GM19455 (cell line): ENCODE measurements at regions not wholly inside any gene's neighbourhood (a gene's known extent, or its start where the extent isn't known, plus 50 kb on each side); places are given as distances from the start of the nearest gene placed in this dataset.
A peak's percentile ranks its signal among the peaks of the same experiment; 100 is the strongest.

Experiments
- ATAC-seq: cut with Tn5 transposase; IDR thresholded peaks from one replicate; pipeline ENCODE4 v1.9.1; 2021; ENCODE audit not compliant: unreplicated experiment

DNA sequence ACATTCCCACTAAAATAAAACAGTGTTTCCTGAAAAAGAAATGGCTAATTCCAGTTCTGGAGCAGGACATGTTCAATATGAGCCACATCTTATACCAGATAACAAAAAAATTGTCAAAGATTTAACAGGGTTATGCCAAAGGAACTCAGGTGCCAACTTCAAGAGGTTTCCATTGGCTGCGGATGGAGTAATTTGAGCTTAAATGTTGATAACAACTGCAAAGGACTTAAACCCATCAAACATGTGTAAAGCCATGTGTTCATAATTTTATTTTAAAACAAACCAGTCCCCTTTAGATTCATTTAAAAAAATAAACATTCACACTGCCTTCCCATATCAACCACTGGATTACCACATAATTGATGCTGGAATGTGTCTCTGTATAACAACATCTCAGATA is 156.4 kb upstream of the PCDH18 start:
- ATAC-seq: no peak

DNA sequence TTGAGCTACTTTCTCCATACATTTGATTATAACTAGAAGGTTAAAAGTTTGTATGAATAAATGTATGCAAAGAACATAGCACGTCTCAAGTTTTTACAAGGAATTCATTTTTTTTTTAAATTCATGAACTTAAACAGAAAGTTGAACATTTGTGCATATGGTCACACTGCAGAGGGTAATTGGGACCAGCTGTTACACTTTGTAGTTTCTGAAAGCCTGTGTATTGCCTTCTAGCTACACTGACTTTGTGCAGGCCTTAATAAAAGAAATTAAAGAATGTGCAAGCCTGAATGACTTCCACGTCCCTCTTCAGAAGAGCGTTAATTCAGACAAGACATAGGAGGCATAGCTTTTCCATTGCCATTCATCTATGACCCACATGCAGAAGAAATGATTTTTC is 153.1 kb upstream of the PCDH18 start:
- no peak for ATAC-seq

DNA sequence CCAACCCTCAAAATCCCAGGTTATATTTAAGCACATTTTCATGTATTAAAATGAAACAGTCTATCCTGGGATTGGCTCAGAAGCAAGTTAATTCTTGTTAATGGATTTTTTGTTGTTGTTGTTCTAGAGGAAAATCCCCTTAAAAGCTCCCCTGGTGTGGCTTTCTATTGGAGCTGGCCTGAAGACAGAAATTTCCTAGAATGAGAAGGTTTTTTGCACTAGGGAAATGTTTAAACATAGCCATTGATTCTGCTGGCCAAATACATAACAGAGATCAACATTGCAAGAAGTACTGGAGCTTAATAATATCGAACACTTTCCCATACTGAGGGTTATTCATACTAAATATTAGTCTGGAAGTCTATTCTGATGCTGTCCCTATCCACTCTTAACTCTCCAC is 148.8 kb upstream of the PCDH18 start:
- ATAC-seq: no peak

DNA sequence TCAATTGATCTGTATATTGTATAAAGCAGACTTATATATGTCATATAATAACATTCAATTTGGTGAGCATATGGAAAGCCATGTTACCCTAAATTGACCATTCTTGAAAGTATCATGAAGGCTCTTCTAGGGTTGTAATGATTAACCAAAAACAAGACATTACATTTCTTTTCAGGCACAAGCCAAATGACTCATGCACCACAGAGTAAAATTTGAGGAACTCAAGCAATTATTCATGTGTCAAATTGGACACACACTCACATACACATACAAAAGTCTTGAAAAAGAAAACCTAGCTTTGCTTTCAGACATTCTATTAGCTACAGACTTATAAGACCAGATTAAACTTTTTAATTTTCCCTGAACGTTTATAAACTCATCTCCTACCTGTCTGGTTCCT is 146.5 kb upstream of the PCDH18 start:
- no peak for ATAC-seq

DNA sequence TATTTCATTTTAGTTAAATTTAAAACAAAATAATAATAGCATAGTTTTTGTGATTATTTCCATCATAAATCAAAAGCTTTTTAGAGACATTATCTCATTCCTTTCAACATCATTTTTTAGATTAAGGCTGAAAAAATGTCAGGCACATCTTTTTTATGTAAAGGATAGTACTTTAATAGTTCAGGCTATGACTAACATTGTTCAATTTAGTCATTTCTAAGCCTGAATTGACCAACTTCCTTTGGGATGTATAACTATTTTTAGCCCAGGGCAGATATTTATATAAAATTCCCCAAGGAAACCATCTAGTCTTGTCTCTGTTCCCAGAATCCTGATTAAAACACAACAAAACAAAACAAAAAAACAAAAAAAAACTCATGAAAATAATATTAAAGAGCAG is 145.6 kb upstream of the PCDH18 start:
- ATAC-seq: no peak

DNA sequence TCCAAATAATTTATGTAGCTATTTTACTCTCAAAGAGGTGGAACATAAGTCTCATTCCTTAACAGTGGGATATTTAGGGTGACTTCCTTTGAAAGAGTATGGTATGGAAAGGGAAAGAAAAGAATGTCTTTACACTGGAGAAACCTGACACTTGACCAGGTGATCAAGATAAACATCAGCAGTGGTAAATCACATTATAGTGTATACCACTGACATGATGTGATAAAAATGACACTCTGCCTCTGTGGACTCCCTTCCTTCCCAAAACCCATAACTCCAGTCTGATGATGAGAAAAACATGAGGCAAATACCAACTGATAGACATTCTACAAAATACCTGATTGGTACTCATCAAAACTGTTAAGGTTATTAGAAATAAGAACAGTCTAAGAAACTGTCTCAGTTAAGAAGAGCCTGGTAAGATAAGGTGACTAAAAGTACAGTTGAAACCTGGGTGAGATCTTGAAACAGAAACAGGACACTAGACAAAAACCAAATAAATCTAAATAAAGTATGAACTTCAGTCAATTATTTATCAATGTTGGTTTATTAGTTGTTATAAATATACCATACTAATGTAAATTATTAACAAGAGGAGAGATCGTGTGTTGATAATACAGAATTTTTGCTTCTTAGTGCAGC is 144.2 kb upstream of the PCDH18 start:
- no peak for ATAC-seq

DNA sequence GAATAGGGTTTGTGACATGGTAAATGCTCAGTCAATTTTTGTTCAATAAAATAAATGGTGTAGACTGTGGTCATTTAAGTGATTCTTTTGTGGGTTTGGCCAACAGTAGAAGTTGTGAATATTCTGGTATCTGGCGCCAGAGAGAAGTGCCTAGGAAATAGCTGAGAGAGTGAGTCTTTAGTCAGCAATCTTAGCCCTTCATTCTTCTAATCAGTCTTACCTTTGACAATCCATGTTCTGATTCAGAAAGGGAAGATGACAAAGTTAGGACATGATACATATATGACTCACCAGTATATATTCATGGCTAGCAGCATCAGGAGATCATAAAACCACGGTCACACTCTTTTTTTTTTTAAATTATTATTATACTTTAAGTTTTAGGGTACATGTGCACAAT is 141.8 kb upstream of the PCDH18 start:
- ATAC-seq: no peak

DNA sequence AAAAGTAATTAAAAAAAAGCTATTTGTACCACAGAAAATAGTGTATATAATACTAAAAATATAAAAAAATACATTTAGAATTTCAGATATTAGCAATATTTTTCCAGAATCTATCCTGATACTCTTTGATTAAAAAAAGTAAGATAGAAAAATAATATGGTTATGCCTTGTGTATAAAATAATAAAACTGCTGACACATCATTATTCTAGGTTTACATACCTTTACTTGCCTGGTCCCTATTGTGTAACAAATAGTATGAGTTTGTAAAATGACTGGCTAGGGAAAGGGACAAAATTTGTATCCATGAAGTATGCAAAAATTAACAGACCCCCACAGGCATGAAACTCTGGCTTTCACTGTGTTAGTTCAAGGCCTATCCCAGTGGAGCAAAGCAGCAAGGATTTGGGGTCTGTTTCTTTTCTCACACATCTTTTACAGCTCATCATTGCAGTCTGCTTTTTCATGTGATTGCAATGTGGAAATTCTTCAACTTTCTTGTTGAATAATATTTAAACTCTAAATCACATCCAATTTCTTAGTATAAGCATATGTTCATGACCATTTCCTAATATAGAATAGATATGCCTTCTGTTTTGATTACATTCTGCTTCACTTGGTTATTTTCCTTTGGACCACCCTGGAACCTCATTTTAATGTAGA is 136.7 kb upstream of the PCDH18 start:
- no peak for ATAC-seq

DNA sequence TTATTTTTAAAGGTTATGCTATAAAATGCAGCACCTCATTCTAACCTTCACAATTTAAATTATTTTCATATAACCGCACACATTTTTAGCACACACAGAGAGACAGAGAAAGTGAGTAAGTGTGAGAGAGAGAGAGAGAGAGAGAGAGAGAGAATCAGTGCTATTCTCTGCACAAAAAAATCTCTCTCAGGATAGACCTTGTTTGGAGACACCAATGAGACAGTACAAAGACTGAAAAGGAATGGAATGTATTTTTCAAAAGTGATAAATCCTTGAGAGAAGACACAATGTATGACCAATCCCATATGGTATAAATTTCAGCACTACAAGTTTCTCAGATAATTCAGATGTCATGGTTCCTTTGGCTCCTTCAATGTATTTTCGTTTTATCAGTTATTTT is 132.1 kb upstream of the PCDH18 start:
- ATAC-seq: no peak

DNA sequence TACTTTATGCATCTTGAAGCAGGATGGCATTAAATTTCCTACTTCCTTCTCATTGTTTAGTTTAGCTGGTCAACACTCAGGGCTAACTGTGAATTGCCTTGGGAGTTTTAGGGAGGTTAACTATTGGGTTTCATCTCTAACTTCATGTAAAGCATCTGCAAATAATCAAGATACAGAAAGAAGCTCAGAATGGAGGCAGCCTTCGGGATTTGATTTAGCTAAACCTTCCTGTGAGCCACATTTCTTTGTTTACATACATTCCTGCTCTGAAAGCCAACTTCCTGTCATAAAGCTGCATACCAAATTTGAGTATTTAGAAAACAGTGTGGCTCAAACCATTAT is 131.7 kb upstream of the PCDH18 start:
- no peak for ATAC-seq

DNA sequence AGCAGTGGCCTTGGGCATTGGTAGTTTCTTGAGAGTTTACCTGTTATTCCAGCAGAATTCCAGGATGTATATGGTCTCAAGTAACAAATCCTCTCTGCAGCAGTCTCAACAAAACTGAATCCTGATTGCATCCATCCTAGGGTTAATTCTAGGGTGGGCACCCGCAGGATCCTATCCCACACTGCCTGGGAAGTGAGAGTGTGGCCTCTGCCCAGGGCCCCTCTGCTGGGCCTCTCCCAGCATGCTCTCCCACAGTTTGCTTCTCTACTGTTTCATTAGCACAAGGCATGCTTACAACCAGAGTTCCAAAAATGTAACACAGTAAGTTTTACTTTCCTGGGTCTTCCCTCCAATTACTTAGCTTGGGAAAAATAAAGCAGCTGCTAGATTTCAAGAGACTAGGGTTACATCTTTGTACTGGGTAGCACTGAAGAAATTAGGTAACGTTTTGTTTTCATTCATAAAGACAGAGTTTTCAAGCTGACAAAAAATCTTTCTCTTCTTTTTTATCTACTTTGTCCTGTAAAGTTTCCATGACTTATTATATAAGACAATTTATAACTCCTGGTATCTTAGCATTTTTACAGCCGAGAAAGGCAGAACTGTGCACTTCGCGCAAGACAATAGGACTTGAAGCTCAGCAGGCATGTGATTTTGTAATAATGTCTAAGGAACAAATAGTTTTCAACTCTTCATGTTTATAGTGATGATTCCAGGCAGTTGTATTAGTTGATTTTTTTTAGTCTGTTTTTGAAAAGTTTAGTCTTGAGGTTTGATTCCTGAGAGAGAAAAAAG is 131.2 kb upstream of the PCDH18 start:
- no peak for ATAC-seq

DNA sequence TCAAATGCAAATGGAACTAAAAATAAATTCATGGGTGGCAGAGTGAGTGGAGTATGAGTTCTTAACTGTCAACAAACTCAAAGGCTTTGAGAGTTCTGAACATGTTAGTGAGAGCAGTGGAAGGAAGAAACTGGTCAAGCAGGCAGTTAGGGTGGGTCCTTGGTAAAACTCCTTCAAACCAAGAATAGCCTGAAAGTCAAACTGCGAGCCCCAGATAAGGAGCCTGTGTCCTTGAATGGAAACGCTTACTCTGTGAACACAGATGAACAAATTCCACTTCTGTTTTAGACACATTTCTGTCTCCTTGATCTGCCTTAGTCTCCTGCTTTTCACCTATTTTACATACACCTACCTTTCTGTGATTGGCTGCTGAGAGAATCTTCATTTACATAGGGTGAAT is 129.4 kb upstream of the PCDH18 start:
- ATAC-seq: no peak

DNA sequence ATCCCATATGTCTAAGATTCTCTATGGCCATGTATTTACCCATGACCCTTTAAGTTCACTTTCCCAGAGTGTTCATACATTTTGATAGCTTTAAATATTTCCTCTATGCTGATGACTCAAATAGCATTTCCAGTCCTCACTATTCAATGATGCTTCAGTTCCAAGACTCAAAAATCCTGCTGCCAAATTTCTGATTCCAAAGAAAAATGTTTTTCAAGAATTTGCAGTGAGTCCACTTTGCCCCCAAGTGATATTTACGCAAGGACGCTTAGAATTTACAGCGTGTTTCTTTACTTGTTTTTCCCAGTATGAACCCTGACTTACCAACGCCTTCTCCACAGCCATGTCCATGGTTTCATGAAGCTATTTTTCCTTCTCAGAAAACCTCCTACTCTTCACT is 127.9 kb upstream of the PCDH18 start:
- no peak for ATAC-seq

DNA sequence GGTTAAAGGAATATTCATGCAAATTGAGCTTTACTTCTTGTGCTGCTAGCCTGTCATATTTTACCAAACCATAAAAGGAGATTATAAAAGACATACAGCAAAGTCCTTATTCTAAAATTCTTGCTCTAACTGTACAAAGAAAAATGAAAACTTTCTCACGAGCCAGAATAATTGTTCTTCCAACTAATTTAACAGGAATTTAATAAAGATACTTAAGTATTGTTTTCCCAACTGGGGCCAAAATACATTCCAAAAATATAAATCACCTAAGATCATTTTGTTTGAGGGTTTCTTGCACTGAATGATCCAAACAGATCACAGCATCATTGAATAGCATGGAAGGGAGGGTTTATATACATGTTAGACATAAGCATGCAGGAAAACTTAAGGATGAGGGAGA is 127.1 kb upstream of the PCDH18 start:
- no peak for ATAC-seq

DNA sequence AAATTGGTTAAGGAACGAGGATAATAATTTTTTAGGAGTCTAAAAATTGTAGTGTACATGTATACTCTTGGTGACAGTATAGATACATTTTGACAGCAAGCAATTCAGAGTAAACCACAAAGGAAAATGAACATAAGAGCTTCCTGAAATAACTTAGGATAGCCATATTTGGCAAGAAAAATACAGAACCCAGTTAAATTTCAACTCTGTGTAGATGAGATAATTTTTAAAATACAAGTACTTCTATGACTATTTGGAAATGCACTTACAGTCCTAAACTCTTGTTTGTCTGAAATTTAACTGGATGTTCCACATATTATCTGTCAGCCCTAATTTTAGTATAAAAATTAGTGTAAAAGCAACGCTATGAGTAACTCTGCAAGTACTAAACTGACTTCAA is 124.4 kb upstream of the PCDH18 start:
- ATAC-seq: no peak

DNA sequence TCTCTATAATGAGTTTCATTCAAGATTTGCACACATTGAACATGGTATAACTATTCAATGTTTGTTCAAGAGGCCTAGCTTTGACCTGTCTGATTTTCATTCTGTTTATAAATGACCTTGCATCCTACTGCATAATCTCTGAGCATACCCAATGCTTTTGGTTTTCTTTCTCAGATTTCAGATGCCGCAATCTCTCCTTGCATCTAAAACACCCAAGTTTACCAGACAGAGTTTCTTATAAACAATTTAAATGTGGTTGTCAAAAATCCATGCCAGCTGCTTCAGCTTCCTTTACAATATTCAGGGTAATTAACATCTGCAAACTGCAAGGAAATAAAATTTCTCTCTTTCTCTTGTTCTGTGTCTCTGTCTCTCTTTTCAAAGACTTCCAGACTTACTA is 123.0 kb upstream of the PCDH18 start:
- ATAC-seq: no peak

DNA sequence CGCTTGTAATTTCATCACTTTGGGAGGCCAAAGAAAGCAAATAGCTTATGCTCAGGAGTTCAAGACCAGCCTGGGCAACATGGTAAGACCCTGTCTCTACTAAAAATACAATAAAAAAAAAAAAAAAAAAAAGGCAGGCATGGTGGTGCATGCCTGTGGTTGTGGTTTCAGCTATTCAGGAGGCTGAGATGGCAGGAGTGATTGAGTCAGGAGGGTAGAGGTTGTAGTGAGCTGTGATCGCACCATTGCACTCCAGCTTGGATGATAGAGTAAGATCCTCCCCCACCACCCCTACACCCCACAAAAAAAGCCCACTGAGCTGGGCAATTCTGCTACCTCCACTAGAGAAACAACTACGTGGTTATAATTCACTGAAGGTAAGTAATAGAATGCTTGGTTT is 118.8 kb upstream of the PCDH18 start:
- no peak for ATAC-seq

DNA sequence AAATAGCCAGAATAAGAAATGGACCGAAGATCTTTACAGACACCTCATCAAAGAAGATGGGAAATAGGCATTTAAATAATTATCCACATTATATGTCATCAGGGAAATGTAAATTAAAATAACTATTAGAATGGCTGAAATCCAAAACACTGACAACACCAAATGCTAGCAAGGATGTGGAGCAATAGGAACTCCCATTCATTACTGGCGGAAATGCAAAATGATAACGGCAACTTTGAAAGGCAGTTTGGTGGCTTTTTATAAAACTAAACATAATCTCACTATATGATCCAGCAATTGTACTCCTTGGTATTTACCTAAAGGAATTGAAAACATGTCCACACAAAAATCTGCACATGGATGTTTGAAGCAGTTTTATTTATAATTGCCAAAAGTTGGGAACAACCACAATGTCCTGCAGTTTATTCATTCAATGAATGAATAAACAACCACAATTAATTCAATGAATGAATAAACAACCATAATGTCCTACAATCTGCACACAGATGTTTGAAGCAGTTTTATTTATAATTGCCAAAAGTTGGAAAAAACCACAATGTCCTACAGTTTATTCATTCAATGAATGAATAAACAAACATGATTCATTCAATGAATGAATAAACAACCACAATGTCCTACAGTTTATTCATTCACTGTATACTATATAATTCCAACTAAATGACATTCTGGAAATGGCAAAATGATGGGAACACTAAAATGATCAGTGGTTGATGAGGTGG is 117.6 kb upstream of the PCDH18 start:
- ATAC-seq: no peak

DNA sequence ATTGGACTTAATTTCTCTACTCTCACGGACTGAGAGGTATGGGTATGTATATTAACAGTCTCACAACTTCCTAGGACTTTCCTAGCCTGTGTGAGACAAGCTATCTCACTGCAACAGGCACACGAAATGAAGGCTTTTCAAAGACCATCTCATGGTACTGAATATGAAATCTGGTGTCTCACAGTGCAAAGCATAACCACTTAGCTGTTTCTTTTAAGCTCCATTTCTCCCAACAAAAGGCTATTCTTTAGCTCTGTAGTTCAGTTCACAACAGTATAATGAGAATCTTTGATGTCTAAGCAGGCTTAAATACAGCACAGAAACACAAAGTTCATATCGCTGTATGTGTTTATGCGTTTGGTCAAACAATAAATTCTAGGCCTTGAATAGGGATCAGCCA is 116.2 kb upstream of the PCDH18 start:
- no peak for ATAC-seq

DNA sequence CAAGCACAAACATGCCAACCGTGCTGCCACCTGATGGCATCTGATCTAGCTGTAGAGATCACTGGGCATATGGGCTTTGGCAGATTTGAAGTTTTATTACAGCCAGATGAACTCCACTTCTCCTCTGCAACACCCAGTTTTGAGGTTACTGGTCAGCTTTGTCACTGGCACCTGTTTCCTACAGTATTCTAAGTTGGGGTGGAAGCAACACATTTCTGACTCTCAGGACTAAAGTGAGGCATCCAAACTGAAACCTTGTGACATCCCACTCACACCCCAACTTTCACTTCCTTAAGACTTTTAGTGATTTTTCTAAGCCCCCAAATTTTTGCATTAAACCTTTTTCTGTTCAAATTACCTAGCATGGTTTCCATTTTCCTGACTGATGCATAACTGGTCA is 115.1 kb upstream of the PCDH18 start:
- ATAC-seq: peak; percentile 74

DNA sequence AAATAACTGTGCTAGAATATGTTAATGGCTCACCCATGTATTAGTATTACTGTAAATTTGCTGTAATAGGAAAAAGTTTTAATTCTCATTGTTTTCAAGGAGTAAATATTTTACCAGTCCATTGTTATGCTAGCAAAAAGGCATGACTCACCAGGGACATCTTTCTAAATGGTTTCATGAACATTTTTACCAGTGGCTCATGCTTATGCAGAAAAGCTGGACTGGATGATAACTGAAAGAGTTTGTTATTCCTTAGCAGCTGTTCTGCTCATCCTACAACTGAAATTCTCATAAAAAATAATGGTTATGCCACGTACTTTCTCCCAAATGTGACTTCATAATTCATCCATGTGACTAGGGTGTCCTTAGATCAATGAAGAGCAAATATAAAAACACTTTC is 111.9 kb upstream of the PCDH18 start:
- no peak for ATAC-seq

DNA sequence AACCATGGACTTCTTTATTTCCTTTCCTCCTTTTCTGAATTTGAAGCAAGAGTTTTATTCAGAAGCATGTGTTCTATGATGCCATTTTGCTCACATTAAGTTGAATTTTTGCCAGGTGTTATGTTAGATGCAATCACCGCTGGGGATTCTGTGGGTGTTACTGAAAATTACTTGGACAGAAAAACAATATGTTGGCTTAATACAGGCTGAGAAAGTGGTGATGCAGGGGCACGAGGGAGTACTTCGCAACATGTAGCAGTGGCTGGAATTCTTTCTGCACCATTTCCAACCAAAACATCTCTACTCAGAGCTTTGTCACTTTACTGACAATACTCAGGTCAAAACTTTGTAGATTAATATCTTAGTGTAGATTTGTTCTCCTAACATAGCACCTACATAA is 109.2 kb upstream of the PCDH18 start:
- ATAC-seq: no peak
